Prostate gland (tissue), 2 donors: ENCODE measurements at regions not wholly inside any gene's neighbourhood (a gene's known extent, or its start where the extent isn't known, plus 50 kb on each side); places are given as distances from the start of the nearest gene placed in this dataset.
"Not testable (repeated sequence)": the region's sequence is repeated elsewhere in the genome, so short reads cannot be mapped to it uniquely, and the experiment has no call there.

Source experiments
- DNase-seq: peaks from one replicate; pipeline ENCODE4 v3.0.0-alpha.2; 2019; ENCODE audit warnings: low spot score
- H3K27ac ChIP-seq, 2 donors: fragments of 200-600 bp; sonication (generic); 2 replicates each; pipeline ENCODE4 v1.5.1; 2017 to 2019
- H3K27me3 ChIP-seq: fragments of 200-600 bp; sonication (generic); replicated peaks from 2 replicates; pipeline ENCODE4 v1.5.1; 2019; ENCODE audit not compliant: insufficient read depth
- H3K36me3 ChIP-seq, 2 donors: fragments of 200-600 bp; sonication (generic); 1 replicate in 1 of 2; 2 replicates in 1 of 2; pipeline versions ENCODE4 v1.5.1 to v1.8.1; 2017 to 2019
- H3K4me1 ChIP-seq: fragments of 200-600 bp; sonication (generic); replicated peaks from 2 replicates; pipeline ENCODE4 v1.5.1; 2019
- H3K4me3 ChIP-seq, 2 donors: fragments of 200-600 bp; sonication (generic); 2 replicates each; pipeline ENCODE4 v1.5.1; 2017 to 2019
- H3K9me3 ChIP-seq: fragments of 200-600 bp; sonication (generic); 2 replicates; pipeline ENCODE4 v1.5.1; 2017
- CTCF ChIP-seq, 4 experiments: fragments of 200-600 bp in 2 of 4; fragments of 450-650 bp in 2 of 4; sonication (generic) in 2 of 4; IDR thresholded peaks; 1 replicate in 3 of 4; 2 replicates in 1 of 4; pipeline ENCODE4 v1.5.1; 2016 to 2019; ENCODE audit warnings: antibody characterized with exemption in 4 of 4, mild to moderate bottlenecking in 2 of 4, moderate library complexity in 2 of 4
- POLR2A ChIP-seq: fragments of 450-650 bp; IDR thresholded peaks from one replicate; pipeline ENCODE4 v1.6.1; 2016; ENCODE audit warnings: antibody characterized with exemption, mild to moderate bottlenecking
- POLR2AphosphoS5 ChIP-seq: sonication (generic); formaldehyde crosslinking; IDR thresholded peaks from one replicate; pipeline ENCODE4 v1.6.1; 2017; ENCODE audit warnings: antibody characterized with exemption
- whole genome bisulfite sequencing: methylation state at CpG from one replicate; pipeline ENCODE4 v1.1.5; 2018; 5-methylcytosine and 5-hydroxymethylcytosine counted together
- intact Hi-C: fragments of 100-400 bp; cut with DNase I; formaldehyde crosslinking; loops from one replicate; pipeline ENCODE4 v1.14.2; 2022

- no peaks in the 10 kb centered on the region for H3K4me1 ChIP-seq
- H3K4me3 ChIP-seq: no peak overlapping the region
- no peaks in the 10 kb centered on the region for H3K27me3 ChIP-seq
- no peak overlapping the region for H3K27ac ChIP-seq
- intact Hi-C loops: no loop called here
- no peak for DNase-seq
- no peaks in the 10 kb centered on the region for H3K36me3 ChIP-seq
- 39% methylated on average over 8 of the region's 8 CpGs for WGBS
- H3K9me3 ChIP-seq: no peaks in the 10 kb centered on the region
- TF ChIP-seq POLR2A (no peak), POLR2AphosphoS5 (no peak), CTCF (IDR thresholded peaks at IDR 0.05) (no peak)
Observed at GRCh38 chr14:22105006-22105623, 431.5 kb upstream of the OR4E1 start.

GRCh38 chr14:22100764-22101120 lies 427.1 kb upstream of the OR4E1 start:
- intact Hi-C loops, DNase-seq, H3K4me3 ChIP-seq, H3K4me1 ChIP-seq, H3K27me3 ChIP-seq, H3K27ac ChIP-seq, H3K9me3 ChIP-seq, H3K36me3 ChIP-seq: not testable (repeated sequence)
- WGBS: 95% methylated on average over 13 of the region's 13 CpGs

- Histone ChIP-seq H3K36me3 (no peaks in the 10 kb centered on the region), H3K27ac (no peak overlapping the region), H3K9me3 (no peaks in the 10 kb centered on the region), H3K27me3 (no peaks in the 10 kb centered on the region), H3K4me3 (no peak overlapping the region), H3K4me1 (no peaks in the 10 kb centered on the region)
- TF ChIP-seq POLR2A (no peak), POLR2AphosphoS5 (peak; percentile 10), CTCF (IDR thresholded peaks at IDR 0.05) (peak in 3 of 4 experiments; percentile 54 to 66 (median 55))
- intact Hi-C loops: no loop called here
- peak; percentile 38 for DNase-seq
- 30% methylated on average over 11 of the region's 11 CpGs for WGBS
Observed at GRCh38 chr14:22099942-22100763, 426.5 kb upstream of the OR4E1 start.

- TF ChIP-seq CTCF (IDR thresholded peaks at IDR 0.05) (no peak), POLR2A (no peak), POLR2AphosphoS5 (no peak)
Observed at GRCh38 chr14:22098435-22098834, 424.8 kb upstream of the OR4E1 start.

GRCh38 chr14:22097586-22098292 lies 424.1 kb upstream of the OR4E1 start:
- H3K4me3 ChIP-seq: no peak overlapping the region
- DNase-seq: no peak
- no peaks in the 10 kb centered on the region for H3K36me3 ChIP-seq
- no peaks in the 10 kb centered on the region for H3K4me1 ChIP-seq
- H3K27me3 ChIP-seq: no peaks in the 10 kb centered on the region
- H3K9me3 ChIP-seq: no peaks in the 10 kb centered on the region
- TF ChIP-seq POLR2AphosphoS5: no peak
- no peak for TF ChIP-seq CTCF (IDR thresholded peaks at IDR 0.05)
- TF ChIP-seq POLR2A: no peak
- 47% methylated on average over 4 of the region's 4 CpGs for WGBS
- intact Hi-C loops: no loop called here
- H3K27ac ChIP-seq: peak overlapping the region; percentile 20 to 47

More at GRCh38 chr14:22098435-22098834, 424.8 kb upstream of the OR4E1 start:
- Histone ChIP-seq H3K9me3 (no peaks in the 10 kb centered on the region), H3K4me1 (no peaks in the 10 kb centered on the region), H3K27me3 (no peaks in the 10 kb centered on the region), H3K27ac (peak overlapping the region in 1 of 2 donors; percentile 20), H3K36me3 (no peaks in the 10 kb centered on the region), H3K4me3 (no peak overlapping the region)
- intact Hi-C loops: no loop called here
- no peak for DNase-seq
